PC-3 (cell line): ENCODE measurements at regions not wholly inside any gene's neighbourhood (a gene's known extent, or its start where the extent isn't known, plus 50 kb on each side); places are given as distances from the start of the nearest gene placed in this dataset.

Experiments
- ATAC-seq: fragments of 200-7000 bp; cut with Tn5 transposase; 2 replicates; pipeline ENCODE4 v1.9.1; 2020; ENCODE audit warnings: mild to moderate bottlenecking, moderate library complexity
- BruUV-seq: library from RNA; stranded (reverse); fragments of 400-500 nt; replicated peaks from 2 replicates; lab custom pipeline; 2021; lab: Mats Ljungman, UMichigan
- CTCF ChIA-PET: fragments of 300-600 bp; sonication (Branson Sonifier 250); formaldehyde crosslinking; loops from one replicate; lab custom pipeline; 2022; ENCODE audit warnings: antibody characterized with exemption; lab: Charles Lee
- POLR2A ChIA-PET: fragments of 300-600 bp; sonication (Branson Sonifier 250); formaldehyde crosslinking; loops from one replicate; lab custom pipeline; 2022; ENCODE audit warnings: antibody characterized with exemption; ENCODE audit not compliant: unreplicated experiment; lab: Charles Lee
- DNase-seq: peaks from one replicate; pipeline ENCODE4 v3.0.0-alpha.2; 2015
- H2AFZ ChIP-seq: fragments of 300-600 bp; sonication (generic); 2 replicates; pipeline ENCODE4 v1.6.0; 2016; ENCODE audit warnings: antibody characterized with exemption, low read length
- H3F3A ChIP-seq: fragments of 300-600 bp; sonication (generic); one replicate; pipeline ENCODE4 v1.6.0; 2017; ENCODE audit warnings: antibody characterized with exemption, low read length, control low read depth, mild to moderate bottlenecking; ENCODE audit not compliant: unreplicated experiment
- H3K27ac ChIP-seq: fragments of 300-600 bp; sonication (generic); 2 replicates; pipeline ENCODE4 v1.5.1; 2016; ENCODE audit warnings: mild to moderate bottlenecking, low read length
- H3K27me3 ChIP-seq: fragments of 300-600 bp; sonication (generic); 2 replicates; pipeline ENCODE4 v1.6.1; 2016; ENCODE audit warnings: low read length, mixed read lengths
- H3K36me3 ChIP-seq: fragments of 300-600 bp; sonication (generic); 2 replicates; pipeline ENCODE4 v1.6.1; 2016; ENCODE audit warnings: low read depth, mixed run types, low read length, mixed read lengths
- H3K4me1 ChIP-seq: fragments of 300-600 bp; sonication (generic); 2 replicates; pipeline ENCODE4 v1.5.1; 2016; ENCODE audit warnings: low read length; ENCODE audit not compliant: insufficient read depth
- H3K4me2 ChIP-seq: fragments of 300-600 bp; sonication (generic); 2 replicates; pipeline ENCODE4 v1.6.0; 2016; ENCODE audit warnings: low read length
- H3K4me3 ChIP-seq: fragments of 300-600 bp; sonication (generic); 2 replicates; pipeline ENCODE4 v1.5.1; 2016; ENCODE audit warnings: mild to moderate bottlenecking, low read length, mixed read lengths
- H3K79me2 ChIP-seq: fragments of 300-600 bp; sonication (generic); 2 replicates; pipeline ENCODE4 v1.6.1; 2017; ENCODE audit warnings: low read length, mixed read lengths
- H3K9ac ChIP-seq: fragments of 300-600 bp; sonication (generic); 2 replicates; pipeline ENCODE4 v1.6.0; 2016; ENCODE audit warnings: mild to moderate bottlenecking, low read length
- H3K9me2 ChIP-seq: fragments of 300-600 bp; sonication (generic); replicated peaks from 2 replicates; pipeline ENCODE4 v1.6.1; 2016; ENCODE audit warnings: mixed run types, low read length, mixed read lengths
- H3K9me3 ChIP-seq: fragments of 300-600 bp; sonication (generic); 2 replicates; pipeline ENCODE4 v1.6.1; 2016; ENCODE audit warnings: low read length, mixed read lengths
- H4K20me1 ChIP-seq: fragments of 300-600 bp; sonication (generic); 2 replicates; pipeline ENCODE4 v1.6.1; 2016; ENCODE audit warnings: low read length, mixed read lengths
- CTCF ChIP-seq: fragments of 300-600 bp; sonication (generic); conservative IDR thresholded peaks from 2 replicates; pipeline ENCODE4 v1.5.1; 2017; ENCODE audit warnings: antibody characterized with exemption, low read depth, mild to moderate bottlenecking, low read length
- EZH2 ChIP-seq: fragments of 300-600 bp; sonication (generic); IDR thresholded peaks from one replicate; pipeline ENCODE4 v1.6.1; 2017; ENCODE audit warnings: antibody characterized with exemption, mild to moderate bottlenecking, low read length; ENCODE audit not compliant: unreplicated experiment
- EZH2phosphoT487 ChIP-seq: fragments of 300-600 bp; sonication (generic); IDR thresholded peaks from 2 replicates; pipeline ENCODE4 v1.6.1; 2018; ENCODE audit warnings: mild to moderate bottlenecking, antibody characterized with exemption, low read length, borderline replicate concordance
- intact Hi-C: fragments of 100-400 bp; cut with micrococcal nuclease; formaldehyde crosslinking; loops from 2 replicates; pipeline ENCODE4 v1.9.0; 2023

- Histone ChIP-seq H3K9me3 (no peaks in the 10 kb centered on the region), H3K27ac (no peak overlapping the region), H3K4me2 (no peak overlapping the region), H3F3A (no peaks in the 10 kb centered on the region), H3K27me3 (peaks cover 69% of the 10 kb centered on the region), H3K9me2 (no peaks in the 10 kb centered on the region), H3K4me3 (no peak overlapping the region), H3K4me1 (no peaks in the 10 kb centered on the region), H2AFZ (no peak overlapping the region), H3K36me3 (no peaks in the 10 kb centered on the region), H3K9ac (no peak overlapping the region), H4K20me1 (no peaks in the 10 kb centered on the region), H3K79me2 (no peaks in the 10 kb centered on the region)
- ATAC-seq = no peak
- TF ChIP-seq EZH2 = no peak
- no peak for TF ChIP-seq EZH2phosphoT487
- TF ChIP-seq CTCF = no peak
- no TSS peak for BruUV-seq
- POLR2A ChIA-PET = no interaction called here
- CTCF ChIA-PET = no interaction called here
- intact Hi-C loops = no loop called here
- no peak for DNase-seq
Measured at GRCh38 chr11:116537709-116538108, 235.1 kb downstream of the BUD13 start.

- intact Hi-C loops = no loop called here
- Histone ChIP-seq H3K9me3 (no peaks in the 10 kb centered on the region), H3K79me2 (no peaks in the 10 kb centered on the region), H3K27ac (no peak overlapping the region), H3K36me3 (no peaks in the 10 kb centered on the region), H3F3A (no peaks in the 10 kb centered on the region), H3K27me3 (peaks cover 72% of the 10 kb centered on the region), H3K4me1 (no peaks in the 10 kb centered on the region), H3K4me2 (no peak overlapping the region), H3K9ac (no peak overlapping the region), H2AFZ (no peak overlapping the region), H3K4me3 (no peak overlapping the region), H4K20me1 (no peaks in the 10 kb centered on the region), H3K9me2 (no peaks in the 10 kb centered on the region)
- BruUV-seq = no TSS peak
- DNase-seq = no peak
- TF ChIP-seq EZH2 (no peak), EZH2phosphoT487 (no peak), CTCF (no peak)
- CTCF ChIA-PET = no interaction called here
- POLR2A ChIA-PET = no interaction called here
- ATAC-seq = no peak
Measured at GRCh38 chr11:116537121-116537520, 235.7 kb downstream of the BUD13 start.

- Histone ChIP-seq H4K20me1 (no peaks in the 10 kb centered on the region), H3K9me2 (no peaks in the 10 kb centered on the region), H2AFZ (no peak overlapping the region), H3K9ac (no peak overlapping the region), H3K36me3 (no peaks in the 10 kb centered on the region), H3K4me1 (no peaks in the 10 kb centered on the region), H3K4me2 (no peak overlapping the region), H3K79me2 (no peaks in the 10 kb centered on the region), H3K9me3 (no peaks in the 10 kb centered on the region), H3F3A (no peaks in the 10 kb centered on the region), H3K27me3 (peaks cover 79% of the 10 kb centered on the region), H3K27ac (no peak overlapping the region), H3K4me3 (no peak overlapping the region)
- ChIA-PET CTCF (no interaction called here), POLR2A (no interaction called here)
- no peak for ATAC-seq
- TF ChIP-seq CTCF (no peak), EZH2 (no peak), EZH2phosphoT487 (no peak)
- DNase-seq = no peak
- BruUV-seq = no TSS peak
- intact Hi-C loops = no loop called here
Measured at GRCh38 chr11:116536416-116536815, 236.4 kb downstream of the BUD13 start.
